ENCODE measurements at regions not wholly inside any gene's neighbourhood (a gene's known extent, or its start where the extent isn't known, plus 50 kb on each side); places are given as distances from the start of the nearest gene placed in this dataset.

DNA sequence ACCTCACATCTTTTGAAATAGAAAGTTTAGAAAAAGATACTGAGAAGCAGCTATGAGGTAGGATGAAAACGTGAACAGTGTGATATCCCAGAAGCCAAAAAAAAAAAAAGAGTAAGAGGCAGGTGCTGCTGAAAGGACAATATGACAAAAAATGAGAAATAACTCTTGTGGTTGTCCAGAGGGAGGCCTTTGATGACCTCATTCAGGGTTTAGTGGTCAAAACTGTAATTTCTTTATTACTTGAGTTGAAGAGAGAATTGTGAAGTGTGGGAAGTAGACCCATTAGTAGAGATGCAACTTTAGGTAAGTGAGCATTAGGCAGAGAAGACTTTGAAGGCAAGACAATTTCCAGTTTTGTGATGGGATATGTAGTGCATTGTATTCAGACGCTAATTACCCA lies 1306.3 kb upstream of the ACO1 start:
- TF ChIP-seq, protein P1, sequence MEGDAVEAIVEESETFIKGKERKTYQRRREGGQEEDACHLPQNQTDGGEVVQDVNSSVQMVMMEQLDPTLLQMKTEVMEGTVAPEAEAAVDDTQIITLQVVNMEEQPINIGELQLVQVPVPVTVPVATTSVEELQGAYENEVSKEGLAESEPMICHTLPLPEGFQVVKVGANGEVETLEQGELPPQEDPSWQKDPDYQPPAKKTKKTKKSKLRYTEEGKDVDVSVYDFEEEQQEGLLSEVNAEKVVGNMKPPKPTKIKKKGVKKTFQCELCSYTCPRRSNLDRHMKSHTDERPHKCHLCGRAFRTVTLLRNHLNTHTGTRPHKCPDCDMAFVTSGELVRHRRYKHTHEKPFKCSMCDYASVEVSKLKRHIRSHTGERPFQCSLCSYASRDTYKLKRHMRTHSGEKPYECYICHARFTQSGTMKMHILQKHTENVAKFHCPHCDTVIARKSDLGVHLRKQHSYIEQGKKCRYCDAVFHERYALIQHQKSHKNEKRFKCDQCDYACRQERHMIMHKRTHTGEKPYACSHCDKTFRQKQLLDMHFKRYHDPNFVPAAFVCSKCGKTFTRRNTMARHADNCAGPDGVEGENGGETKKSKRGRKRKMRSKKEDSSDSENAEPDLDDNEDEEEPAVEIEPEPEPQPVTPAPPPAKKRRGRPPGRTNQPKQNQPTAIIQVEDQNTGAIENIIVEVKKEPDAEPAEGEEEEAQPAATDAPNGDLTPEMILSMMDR (conservative IDR thresholded peaks at IDR 0.05; ENCODE audit: low read length), result no peak
- TF ChIP-seq EZH2phosphoT487 (IDR thresholded peaks at IDR 0.05; ENCODE audit: borderline replicate concordance), result no peak

Data from Loucy (cell line).